HG02973 (cell line): ENCODE measurements at regions not wholly inside any gene's neighbourhood (a gene's known extent, or its start where the extent isn't known, plus 50 kb on each side); places are given as distances from the start of the nearest gene placed in this dataset.

Experiments used
- ATAC-seq: cut with Tn5 transposase; IDR thresholded peaks from one replicate; pipeline ENCODE4 v1.9.1; 2021; ENCODE audit warnings: moderate library complexity; ENCODE audit not compliant: unreplicated experiment

DNA sequence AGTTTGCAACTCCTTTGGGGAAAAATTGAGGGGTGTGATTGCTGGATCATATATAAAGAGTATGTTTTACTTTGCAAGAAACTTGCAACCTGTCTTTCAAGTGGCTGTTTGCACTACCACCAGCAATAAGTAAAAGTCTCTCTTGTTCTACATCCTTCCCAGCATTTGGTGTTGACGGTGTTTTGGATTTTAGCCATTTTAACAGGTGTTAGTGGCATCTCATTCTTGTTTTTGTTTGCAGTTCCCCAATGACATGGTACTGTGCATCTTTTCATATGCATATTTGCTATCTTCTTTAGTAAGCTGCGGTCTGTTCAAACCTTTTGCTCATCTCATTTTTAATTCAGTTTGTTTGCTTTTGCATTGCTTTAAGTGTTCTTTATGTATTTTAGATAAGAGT, 535.5 kb downstream of the LRRIQ3 start:
- ATAC-seq = no peak

DNA sequence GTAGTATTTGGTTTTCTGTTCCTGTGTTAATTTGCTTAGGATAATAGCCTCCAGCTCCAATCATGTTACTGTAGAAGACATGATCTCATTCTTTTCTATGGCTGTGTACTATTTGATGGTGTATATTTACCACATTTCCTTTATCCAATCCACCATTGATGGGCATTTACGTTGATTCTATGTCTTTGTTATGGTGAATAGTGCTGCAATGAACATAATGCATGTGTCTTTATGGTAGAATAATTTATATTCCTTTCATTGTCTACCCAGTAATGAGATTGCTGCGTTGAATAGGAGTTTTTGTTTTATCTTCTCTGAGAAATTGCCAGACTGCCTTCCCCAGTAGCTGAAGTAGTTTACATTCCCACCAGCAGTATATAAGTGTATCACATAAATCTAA, 538.8 kb downstream of the LRRIQ3 start:
- ATAC-seq = no peak

DNA sequence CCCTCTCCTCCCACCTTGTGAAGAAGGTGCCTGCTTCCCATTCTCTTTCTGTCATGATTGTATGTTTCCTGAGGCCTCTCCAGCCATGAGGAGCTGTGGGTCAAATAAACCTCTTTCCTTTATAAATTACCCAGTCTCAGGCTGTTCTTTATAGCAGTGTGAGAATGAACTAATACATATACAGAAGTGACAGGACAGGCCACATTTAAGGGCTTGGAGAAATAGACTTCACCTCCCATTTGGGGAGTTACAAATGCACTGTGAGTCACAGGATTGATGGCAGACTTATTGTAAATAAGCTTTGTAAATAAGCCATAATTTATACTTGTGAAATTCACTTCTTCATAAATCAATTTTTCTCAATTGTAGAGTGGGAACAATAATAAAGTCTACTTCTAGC, 543.3 kb downstream of the LRRIQ3 start:
- no peak for ATAC-seq

DNA sequence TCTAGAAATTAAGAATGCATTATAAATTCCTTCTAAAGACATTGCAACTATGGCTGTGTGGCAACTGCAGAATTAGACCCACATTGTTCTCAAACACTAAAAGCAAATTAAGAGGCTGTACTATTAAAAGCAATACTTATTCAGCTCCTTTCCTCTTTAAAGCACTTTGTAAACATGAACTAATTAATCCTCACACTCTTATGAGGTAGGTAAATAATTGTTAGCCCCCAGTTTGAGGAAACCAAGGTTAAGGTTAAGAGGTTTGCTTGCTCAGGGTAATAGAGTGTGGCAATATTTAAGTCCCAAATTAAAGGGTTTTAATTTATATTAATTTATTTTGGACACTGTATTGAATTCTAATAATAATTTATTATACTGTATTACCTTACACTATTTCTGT, 553.8 kb downstream of the LRRIQ3 start:
- no peak for ATAC-seq

DNA sequence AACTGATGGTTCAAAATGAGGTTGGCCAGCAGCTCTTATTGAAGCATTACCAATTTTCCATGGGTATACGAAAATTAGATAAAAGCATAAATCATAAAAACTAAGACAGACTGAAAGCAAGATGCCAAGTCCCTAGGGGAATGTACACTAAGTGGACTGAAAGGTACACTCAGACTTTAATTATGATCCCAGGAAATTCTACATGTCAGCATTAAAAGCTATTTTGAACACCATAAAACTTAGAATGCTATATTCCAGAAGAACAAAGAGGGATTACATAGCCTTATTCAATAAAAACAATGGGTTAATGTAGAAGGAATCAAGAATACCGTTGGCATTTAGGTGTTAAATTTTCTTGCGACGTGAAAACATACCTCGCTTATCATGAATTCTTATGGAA, 558.5 kb downstream of the LRRIQ3 start:
- no peak for ATAC-seq

DNA sequence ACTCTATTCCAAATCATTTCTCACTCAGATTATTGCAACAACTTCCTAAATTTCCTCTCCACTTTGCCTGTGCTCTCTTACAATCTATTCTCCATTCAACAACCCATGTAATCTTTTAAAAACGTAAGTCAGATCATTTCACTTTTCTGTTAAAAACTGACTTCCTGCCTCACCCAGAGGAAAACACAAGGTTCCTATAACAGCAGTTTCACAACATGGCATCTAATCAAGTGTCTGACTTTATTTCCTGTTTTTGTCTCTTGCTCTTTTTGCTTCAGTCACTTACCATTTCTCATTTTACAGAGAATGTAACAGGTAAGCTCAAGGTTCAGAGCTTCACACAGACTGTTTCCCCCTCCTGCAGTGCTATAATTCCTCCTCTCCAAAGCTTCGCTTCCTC, 560.7 kb downstream of the LRRIQ3 start:
- no peak for ATAC-seq

DNA sequence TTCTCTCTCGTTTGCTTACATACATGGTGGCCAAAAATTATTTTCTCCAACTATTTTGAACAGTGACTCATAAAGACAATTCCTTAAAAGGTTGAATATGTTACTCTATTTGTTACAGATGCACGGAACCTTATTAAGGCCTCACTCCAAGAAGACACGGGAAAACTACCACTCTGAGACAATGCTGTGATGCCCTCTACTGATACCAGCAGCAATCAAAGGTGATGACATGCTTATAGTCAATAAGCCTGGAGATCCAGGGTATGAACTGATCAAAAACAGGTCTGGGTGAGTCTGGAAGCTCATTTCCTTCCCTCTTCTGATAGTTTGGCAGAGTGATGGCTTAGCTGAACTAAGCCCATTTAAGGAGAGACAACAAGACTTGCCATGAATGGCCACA, 563.0 kb downstream of the LRRIQ3 start:
- no peak for ATAC-seq

DNA sequence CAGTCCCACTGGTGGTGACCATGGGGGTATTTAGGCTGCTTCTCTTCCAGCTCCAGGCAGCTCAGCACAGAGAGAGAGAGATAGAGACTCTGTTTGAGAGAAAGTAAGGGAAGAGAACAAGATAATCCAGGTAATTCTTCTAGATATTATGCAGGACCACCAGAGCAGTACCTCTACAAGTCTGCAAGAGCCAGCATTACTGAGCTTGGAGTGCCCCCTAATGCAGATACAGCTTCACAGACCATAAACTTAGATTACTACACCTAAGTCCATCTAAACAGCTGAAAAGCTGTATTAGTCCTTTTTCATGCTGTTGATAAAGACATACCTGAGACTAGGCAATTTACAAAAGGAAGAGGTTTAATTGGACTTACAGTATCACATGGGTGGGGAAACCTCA, 570.3 kb downstream of the LRRIQ3 start:
- no peak for ATAC-seq

DNA sequence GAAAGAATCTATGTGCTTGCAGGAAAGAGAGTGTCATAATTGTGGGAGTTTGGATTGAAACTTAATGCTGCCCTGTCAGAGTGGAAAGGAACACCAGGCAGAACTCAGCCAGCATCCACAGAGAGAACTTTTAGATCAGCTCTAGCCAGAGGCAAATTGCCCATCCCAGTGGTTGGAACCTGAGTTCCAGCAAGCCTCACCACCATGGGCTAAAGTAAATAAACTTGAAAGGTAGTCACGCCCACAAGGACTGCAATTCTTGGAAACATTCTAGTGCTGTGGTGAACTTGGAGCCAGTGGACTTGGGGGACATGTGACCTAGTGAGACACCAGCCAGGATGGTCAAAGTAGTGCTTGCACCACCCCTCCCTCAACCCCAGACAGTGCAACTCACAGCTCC, 571.6 kb downstream of the LRRIQ3 start:
- no peak for ATAC-seq

DNA sequence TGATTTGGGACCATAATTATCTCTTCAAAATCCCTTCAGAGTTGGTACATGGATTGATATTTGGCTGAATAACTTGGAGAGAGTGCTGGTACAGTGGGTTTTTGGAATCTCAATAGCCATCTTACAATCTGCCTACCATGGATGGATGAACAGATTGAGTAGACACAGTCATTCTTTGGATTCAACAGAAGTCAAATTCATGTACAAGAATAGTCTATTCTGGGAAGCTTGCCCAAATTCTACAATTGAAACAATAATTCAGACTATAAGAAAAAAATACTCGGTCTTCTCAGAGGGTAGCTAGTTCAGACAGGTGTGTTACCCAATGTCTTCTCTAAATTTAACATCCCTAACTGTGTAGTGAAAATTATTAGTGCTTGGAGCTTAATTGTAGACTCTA, 574.0 kb downstream of the LRRIQ3 start:
- ATAC-seq = no peak

DNA sequence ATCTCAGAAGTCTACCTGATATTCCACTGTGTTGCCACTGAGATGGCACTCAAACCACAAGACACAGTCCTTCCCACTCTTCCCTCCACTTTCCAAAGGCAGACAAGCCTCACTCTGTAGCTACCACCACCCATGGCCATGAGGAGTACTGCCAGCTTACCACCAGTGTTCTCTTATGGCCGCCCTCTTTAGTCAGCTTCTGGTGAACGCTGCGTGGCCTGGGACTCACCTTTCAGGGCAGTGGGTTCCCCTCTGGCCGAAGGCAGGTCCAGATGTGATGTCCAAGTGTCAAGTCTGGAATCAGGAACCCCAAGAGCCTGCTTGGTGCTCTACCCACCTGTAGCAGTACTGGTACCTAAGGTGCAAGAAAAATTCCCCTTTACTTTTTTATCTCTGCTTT, 580.8 kb downstream of the LRRIQ3 start:
- no peak for ATAC-seq

DNA sequence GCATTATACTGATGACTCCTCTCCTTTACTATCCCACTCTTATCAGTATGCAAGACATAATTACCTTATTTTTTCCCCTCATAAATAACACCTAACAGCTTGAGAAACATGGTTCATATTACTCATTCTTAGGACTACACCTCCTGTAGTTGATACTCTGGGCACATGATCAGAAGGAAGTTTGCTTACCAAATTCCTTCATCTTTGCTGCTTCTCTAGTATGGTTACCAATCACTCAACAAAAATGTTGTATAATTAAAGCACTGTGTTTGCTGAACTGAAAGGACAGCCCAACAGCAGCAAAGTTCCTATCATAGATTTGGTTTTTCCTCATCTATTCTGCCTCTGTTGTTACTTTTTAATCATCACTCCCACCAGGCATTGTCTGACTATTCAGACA, 586.3 kb downstream of the LRRIQ3 start:
- no peak for ATAC-seq

DNA sequence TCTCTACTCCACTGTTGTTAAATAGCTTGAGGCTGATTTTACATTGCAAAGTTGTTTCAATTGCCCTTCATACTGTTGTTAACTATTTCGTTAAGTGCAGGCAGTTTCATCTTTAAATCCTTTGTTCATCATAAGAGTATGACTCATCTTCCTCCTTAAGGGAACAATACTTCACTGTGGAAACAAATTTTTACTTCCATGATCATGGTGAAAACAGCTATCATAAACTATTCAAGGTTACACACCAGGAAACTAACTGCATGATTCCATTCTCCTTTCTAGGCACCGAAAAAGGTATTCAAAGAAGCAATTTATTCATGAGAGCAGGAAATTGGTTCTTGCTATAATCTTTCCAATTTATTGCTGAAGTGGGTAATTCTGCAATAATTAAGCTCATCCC, 593.2 kb downstream of the LRRIQ3 start:
- no peak for ATAC-seq

DNA sequence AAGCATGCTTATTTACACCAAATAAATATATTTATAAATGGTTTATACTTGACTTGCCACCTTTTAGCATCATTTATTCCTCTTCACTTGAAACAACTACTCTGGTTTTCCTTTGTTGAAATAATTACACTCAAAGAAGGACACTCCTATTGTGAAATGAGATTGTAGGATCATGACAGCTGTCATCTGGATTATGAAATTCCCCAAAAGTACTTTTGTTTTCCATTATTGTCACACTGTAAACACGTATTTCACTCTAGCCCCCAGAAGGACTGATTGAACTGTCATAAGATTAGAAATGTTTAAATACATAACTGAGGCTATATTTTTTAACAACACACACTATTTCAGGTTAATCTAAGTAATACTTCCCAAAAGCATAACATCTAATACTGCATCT, 593.8 kb downstream of the LRRIQ3 start:
- ATAC-seq = no peak

DNA sequence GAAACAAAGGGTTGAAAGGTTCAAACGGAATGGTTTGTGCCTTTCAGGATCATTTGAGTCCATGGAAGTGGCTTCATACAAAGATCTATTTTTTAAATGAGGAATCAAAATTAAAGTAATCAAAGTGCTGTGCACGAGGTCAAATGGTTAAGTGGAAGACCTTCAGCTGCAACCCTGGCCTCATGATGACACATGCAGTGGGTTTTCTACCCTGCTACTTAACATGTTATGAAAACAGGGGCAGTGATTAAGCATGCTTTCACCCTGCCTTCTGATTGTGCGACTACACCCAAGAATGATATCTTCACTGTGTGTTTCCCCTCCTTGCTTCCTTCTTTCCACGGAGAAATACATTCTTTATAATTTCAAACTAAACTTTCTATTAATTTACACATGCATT, 604.2 kb downstream of the LRRIQ3 start:
- ATAC-seq = no peak

DNA sequence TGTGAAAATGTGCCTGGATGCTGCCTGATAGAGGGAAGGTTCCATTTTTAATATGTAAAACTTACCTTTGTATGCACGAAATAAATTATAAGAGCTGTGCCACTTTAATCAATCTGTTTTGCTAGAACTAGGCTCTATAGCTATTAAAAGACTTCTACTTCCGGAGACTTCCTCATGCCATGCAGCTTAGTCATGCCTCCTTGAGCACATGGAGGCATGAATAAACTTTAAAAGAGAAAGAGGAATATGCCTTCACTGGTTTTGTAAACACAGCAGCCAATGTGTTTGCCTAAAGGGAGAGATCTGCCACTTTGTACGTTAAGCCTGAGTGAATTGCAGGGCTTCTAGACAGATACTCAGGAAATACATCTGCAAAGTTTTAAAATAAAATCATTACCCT, 604.6 kb downstream of the LRRIQ3 start:
- no peak for ATAC-seq

DNA sequence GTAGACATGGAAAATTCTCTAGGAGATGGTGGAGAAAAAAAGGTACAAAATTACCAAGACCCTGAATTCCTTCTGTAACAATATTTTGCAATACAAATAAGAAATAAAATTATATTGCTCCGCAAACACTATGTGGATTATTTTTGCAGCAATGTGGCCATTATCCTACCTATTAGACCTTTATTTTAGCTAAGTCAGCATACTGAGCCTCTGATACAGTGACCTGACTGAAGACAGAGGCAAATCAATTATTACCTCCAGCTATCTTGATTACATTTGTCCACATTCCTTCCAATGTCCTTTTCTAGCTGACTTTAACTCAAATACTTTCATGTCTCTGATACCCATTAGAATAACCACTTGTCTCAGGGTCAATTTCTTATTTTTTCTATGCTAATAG, 610.9 kb downstream of the LRRIQ3 start:
- ATAC-seq = no peak

DNA sequence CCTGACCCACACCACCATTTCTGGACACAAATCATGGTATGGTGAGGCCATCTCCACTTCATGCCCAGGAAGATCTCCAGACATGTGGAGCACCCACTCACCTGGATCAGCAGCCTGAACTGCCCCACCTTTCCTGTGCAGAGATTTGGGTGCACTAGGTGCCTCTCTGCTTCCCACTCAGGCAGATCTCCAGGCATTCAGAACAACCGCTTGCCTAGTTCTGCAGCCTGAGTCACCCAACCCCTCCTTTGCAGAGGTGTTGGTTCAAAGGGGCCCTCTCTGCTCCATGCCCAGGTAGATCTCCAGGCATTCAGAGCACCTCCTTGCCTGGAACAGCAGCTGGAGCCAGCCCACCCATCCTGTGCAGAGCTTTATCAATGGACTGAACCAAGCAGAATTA, 620.8 kb downstream of the LRRIQ3 start:
- no peak for ATAC-seq

DNA sequence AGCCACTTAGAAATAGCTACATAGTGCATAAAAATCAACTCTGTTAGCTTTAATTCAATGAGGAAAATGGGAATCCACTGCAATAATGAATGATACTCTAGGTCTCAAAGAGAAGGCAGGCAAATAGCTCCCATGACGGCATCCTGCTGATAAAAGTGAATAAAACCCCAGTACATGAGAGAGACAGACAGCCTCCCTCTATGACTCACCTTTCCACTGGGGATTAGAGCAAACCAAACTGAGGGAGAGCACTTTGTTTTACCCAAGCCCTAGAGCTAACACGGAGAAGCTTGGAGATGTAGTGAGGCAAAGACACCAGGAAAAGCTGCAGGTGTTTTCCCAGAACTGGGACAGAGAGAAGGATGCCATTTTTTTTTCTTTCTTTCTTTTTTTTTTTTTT, 621.9 kb downstream of the LRRIQ3 start:
- no peak for ATAC-seq

DNA sequence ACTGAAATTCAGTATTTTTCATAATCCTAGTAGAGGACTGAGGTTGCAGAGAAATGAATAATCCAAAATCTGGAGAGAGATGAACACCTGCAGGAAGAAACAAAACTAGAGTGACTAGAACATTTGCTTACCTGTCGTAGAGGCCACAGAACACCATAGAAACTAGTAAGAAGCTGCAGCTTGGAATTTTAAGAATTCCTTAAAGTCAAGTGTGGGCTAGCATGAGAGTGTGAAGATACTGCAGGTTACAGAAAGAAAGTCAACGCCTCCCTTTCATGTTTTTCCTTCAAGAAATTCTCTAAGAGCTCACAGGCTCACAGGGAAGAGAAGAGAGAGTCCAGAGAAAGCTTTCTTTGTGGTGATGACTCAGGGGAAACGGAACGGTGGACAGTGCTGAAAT, 633.7 kb downstream of the LRRIQ3 start:
- no peak for ATAC-seq

DNA sequence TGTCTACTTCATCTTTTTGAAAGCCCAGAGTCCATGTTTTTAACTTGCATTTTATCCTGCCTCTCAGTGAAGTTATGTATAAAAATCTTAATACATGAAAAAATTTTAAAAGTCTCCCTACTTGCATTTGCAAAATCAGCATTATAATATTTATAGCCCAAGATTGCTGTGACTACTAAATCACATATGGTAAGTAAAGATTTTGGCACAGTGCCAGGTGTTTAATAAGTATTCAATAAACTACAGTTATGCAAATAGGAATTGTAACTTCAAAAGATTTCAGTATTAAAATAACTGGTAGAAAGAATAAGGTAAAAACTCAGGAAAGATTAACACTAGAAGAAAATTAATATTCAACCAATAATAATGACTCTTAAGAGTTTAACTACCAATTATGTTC, 641.7 kb downstream of the LRRIQ3 start:
- no peak for ATAC-seq

DNA sequence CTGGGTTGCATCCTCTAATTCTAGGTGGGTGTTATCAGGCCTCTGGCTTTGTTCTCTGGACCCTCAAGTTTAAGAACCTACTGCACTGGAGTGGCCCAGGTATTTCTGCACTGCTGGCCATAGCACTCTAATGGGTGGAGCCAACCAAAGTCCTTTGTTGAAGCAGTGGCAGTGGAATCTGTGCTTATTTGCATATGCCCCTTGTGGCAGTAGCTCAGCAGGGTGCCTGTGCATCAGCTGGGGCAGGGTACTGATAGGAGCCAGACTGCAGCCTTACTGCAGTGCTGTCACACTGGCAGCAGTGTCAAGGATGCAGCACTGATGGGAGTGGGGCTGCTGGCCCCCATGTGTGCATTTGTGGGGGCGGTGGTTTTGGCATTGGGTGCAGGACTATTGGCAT, 660.6 kb downstream of the LRRIQ3 start:
- no peak for ATAC-seq

DNA sequence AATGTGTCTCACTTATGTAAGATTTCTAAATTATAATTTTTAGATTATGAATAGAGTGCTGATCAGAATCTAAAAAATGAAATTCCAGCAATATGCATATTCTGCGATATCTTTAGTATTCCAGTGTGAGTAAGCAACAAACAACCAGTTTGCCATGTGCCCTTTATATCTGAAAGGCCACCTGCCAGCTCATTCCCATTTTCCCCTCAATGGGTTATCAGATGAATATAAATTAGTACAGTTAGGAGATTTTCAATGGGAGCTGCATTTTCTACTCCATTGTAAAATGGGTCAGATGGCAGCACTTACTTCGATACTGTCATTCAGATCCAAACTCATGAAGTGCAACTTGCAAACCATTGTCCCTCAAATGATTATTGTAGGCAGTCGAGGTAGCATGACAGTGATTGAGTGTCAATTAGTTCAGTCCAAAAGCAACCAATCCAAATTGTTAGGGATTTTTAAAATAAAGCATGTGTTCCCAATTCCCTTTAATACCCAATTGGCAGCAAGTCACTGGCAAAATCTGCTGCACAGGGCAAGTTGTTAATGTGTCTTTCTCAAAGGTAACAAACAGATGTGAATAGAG, 680.3 kb downstream of the LRRIQ3 start:
- ATAC-seq = no peak

DNA sequence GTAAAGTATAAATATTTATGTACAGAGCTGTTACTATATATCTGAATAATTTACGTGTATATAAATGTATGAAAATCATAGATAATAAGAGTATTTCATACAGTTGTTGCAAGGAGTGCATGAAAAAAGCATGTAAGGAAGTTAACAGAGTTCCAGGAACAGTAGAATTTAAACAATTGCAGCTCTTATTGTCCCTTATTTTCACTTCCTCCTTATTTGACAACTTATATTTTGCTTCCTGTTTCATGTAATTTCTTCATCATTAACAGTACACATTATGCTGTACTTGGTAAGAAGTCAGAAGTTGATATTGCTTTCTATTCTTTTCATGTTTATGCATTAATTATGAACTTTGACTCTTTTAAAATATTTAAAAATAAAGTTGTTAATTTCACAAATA, 681.5 kb downstream of the LRRIQ3 start:
- ATAC-seq = no peak
